OCI-LY7 (cell line): ENCODE measurements at regions not wholly inside any gene's neighbourhood (a gene's known extent, or its start where the extent isn't known, plus 50 kb on each side); places are given as distances from the start of the nearest gene placed in this dataset.

Experiments
- CTCF ChIP-seq: fragments of 200-600 bp; sonication (generic); conservative IDR thresholded peaks from 2 replicates; pipeline ENCODE4 v1.5.1; 2014; ENCODE audit warnings: mild to moderate bottlenecking, antibody characterized with exemption, low read length, moderate library complexity, mixed read lengths
- EZH2phosphoT487 ChIP-seq: fragments of 200-600 bp; sonication (generic); IDR thresholded peaks from 2 replicates; pipeline ENCODE4 v1.6.1; 2018; ENCODE audit warnings: low read depth, borderline replicate concordance, mild to moderate bottlenecking, mixed run types, antibody characterized with exemption, low read length, moderate library complexity, mixed read lengths

GRCh38 chr11:93073026-93073425, 103.6 kb downstream of the MTNR1B start:
- TF ChIP-seq CTCF: no peak
- TF ChIP-seq EZH2phosphoT487: no peak
